Epidermal melanocyte (primary cell): ENCODE measurements at regions not wholly inside any gene's neighbourhood (a gene's known extent, or its start where the extent isn't known, plus 50 kb on each side); places are given as distances from the start of the nearest gene placed in this dataset.
"Not testable (repeated sequence)": the region's sequence is repeated elsewhere in the genome, so short reads cannot be mapped to it uniquely, and the experiment has no call there.

ENCODE experiments used
- DNase-seq: peaks from one replicate; pipeline ENCODE4 v3.0.0; 2011; ENCODE audit warnings: low spot score; ENCODE audit not compliant: insufficient read length

DNA sequence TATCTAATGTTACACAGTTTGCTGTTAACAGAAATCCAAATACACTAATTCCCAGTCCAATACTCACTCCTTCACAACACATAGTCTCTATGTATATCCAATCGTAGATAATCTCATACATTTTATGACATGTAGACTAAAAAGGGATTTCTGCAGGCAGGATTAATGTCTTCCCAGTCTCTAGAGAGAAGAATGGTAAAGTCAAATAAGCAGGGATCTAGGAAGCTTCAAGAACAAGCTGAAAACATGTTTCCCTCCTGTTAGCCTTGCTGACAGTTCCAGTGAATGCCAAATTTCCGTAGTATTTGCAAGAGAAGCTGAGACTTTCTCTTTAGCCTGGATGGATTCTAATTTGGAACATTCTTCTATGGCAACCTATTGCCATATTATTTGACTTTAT, 500.1 kb downstream of the IGSF11 start:
- DNase-seq, result no peak

DNA sequence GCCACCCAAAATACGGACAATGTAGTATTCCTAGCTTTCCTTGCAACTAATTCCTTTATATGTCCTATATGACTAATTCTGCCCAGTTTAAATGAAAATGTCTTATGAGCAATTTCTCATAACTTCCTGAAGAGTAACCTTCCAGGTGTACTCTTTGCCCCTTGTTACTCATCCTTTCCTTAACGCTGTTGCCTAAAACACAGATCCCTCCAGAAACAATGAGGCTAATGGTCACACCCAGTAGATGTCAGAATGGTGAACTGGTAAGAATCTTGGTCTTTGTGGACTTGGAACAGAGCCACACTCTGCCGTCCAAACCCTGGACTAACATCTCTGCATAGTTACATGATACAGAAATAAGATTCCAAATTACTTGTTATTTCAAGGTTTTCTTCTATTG, 497.9 kb downstream of the IGSF11 start:
- no peak for DNase-seq

DNA sequence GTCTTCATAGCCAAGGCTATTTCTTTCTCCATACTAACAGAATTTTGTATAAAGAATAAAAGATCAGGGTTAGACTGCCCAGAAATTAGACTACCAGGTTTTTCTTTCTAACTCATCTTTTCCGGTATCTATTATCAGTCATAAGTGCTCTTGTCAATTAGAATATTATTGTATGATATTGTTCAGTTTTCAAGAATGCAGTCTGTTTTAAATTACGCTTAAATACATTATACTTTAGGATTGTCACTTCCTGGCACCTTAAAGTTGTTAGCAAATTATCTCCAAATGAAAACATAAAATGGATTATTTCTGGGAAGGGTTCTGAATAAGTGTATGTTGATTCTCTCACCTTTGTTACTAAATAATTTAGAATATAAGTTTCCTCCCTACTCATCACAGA, 497.2 kb downstream of the IGSF11 start:
- DNase-seq, result no peak

DNA sequence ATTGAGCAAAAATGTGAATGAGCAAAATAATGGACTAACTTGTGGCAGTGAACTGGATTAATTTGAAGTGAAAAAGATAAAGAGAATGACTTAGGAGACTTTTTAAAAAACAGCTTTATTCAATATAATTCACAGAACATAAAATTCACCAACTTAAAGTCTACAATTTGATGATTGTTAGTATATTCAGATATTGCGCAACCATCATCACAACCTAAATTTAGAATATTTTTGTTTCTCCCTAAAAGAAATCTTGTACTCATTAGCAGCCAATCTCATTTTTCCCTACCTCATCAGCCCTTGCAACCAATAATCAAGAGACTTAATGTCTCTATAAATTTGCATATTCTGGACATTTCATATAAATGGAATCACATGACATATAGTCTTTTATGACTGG, 496.5 kb downstream of the IGSF11 start:
- no peak for DNase-seq

DNA sequence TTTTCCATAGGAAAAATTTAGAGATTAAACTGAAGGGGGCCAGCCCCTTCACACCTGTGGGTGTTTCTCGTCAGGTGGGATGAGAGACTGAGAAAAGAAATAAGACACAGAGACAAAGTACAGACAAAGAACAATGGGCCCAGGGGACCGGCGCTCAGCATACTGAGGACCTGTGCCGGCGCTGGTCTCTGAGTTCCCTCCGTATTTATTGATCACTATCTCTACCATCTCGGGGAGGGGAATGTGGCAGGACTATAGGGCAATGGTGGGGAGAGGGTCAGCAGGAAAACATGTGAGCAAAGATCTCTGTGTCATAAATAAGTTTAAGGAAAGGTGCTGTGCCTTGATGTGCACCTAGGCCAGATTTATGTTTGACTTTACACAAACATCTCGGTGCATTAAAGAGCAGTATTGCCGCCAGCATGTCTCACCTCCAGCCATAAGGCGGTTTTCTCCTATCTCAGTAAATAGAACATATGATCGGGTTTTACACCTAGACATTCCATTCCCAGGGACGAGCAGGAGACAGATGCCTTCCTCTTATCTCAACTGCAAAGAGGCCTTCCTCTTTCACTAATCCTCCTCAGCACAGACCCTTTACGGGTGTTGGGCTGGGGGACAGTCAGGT, 494.7 kb downstream of the IGSF11 start:
- not testable (repeated sequence) for DNase-seq

DNA sequence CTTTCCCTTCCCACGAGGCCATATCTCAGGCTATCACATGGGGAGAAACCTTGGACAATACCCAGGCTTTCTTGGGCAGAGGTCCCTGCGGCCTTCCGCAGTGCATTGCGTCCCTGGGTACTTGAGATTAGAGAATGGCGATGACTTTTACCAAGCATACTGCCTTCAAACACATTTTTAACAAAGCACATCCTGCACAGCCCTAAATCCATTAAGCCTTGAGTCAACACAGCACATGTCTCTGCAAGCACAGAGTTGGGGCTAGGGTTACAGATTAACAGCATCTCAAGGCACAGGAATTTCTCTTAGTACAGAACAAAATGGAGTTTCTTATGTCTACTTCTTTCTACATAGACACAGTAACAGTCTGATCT, 494.2 kb downstream of the IGSF11 start:
- DNase-seq, result not testable (repeated sequence)

DNA sequence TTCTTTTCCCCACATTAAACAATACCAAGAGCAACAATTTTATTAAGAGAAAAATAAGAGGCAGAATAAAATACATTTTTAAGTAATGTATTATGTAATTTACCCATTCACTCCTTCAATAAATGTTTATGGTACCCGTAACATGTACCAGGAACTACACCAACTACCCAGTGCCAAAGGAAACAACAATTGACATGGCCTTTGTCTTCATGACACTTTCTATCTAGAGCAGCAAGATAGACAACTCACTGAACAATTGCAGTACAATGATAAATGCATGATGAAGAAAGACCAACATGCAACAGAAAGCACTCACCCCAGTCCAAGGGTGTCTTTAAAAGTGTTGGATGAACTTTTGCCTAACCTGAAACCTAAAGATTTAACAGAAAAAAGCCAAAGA, 493.8 kb downstream of the IGSF11 start:
- DNase-seq, result no peak

DNA sequence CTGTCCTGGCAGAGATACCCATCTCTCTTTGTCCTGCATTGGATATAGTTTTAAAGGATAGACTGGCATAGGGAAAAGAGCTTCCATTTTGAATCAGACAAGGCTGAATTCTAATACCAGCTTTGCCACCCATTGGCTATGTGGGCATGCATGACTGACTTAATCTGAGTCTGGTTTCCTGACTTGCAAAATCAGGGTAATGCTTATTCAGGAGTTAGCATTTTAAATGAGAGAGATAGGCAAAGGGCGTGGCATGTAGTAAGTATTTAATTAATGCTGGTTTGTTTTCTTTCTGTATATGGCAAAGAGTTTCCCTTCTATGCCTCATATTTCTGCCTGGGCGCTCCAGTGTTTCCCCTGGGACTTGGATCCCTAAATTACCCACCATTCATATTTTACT, 492.9 kb downstream of the IGSF11 start:
- no peak for DNase-seq

DNA sequence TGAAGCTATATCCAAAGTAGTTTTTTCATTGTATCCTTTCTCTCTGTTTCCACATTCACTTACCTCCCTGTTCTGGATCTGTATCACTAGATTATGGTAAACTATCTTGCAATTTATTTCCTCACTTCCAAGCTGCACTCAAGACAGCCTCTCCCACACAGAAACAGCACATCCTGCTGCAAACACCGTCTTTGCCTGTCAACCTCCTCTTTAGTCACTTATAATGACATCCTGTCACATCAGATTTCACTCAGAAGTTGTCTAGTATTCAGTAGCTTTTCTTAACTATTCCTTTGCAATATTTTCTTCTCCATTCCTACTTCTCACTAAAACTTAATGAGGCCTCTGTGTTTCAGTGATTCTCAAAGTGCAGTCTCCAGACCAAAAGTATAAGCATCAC, 490.8 kb downstream of the IGSF11 start:
- no peak for DNase-seq

DNA sequence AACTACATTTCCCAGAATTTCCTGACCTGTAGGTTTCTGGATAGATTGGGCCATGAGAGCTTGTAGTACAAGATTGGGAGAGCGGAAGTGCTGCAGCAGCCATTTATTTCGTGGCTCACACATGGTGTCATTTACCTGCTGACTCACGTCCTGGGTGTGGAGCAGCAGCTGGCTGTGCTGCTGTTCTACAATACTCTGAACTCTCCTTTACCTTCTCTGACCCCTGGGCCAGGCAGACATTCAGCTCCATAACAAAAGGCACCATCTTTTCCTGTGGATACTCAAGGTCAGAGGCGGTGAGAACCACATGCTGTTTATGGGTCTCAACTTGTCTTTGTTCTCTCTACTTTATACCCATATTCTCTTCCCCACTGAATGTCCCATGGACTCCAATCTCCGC, 490.2 kb downstream of the IGSF11 start:
- DNase-seq, result no peak

DNA sequence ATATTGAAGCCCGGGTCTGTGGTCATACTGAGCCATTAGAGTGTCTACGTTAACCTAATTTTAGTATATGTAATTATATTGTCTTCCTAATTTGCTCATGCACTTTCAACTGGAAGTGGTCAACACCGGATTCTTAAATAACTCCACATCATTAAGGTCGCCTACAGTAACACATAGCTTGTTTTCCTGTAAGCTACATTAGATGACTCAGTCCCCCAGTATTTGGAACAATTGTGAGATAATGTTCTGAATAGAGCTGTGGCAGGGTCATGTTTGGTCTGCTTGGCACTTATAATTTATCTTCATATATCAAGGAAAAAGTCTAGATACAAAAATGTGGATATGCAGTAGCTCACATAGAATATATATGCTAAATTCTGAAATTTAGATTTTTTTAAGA, 486.2 kb downstream of the IGSF11 start:
- DNase-seq, result no peak

DNA sequence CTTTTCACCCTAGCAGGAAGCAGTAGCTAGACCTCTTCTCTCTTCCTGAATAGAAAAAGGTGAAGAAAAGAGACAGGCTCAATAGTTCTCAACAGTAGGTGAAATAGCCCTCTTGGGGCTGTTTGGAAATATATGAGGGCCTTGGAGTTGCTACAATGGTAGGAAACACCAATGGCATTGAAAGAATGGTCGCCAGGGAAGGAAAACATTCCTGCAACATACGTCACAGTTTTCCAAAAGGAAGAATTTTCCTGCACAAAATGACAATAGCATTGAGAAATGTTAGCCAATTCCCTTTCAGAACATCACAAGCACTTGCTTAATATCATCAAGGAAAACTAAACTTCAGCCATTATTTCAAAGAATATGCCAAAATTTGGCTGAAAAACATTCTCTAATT, 484.5 kb downstream of the IGSF11 start:
- DNase-seq, result no peak

DNA sequence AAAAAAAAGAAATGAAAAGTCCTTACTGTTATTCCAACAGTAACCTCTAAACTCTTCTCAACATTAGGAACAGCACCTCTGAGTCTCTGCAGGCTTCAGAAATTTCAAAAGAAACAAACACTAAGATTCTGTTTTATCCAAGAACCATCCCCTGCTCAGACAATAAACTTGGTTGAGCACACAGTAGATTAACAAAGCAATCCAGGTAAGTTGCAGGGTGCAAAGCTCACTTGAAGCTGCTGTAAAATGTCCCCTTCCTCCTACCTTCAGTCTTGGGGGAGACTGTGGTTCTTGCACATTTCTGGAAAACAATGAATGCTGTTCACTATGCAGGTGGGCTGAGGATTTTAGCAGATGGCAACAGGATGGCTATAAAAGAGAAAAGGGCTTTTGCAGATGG, 484.1 kb downstream of the IGSF11 start:
- DNase-seq, result no peak

DNA sequence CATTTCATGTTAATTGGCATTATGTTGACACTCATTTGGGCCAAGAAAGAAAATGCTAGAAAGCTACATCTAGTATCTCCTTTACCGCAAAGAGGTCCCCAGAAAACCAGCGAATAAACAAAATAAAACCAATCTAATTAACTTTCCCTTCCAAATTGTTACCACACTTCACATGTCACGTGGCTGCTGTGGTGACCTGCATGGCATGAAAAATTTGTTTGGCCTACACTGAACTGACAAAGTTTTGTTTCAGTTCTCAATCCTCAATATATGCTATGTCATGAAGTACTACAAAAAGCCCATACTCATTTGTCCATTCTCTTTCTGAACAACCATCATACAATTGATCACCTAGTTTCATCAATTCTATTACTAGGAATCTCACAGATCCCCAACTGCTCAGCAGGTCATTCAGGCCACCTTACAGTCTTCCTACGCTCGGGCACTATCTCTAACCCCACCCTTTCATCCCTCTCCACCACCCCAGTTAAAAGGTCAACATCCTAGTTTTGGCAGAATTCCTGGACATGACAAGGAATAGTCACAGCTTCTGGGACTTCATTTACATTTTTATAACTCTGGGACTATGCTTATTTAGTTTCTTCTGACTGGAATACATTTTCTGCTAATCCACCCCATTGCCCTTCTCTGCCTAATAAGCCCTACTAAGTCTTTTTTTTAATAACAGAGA, 480.4 kb downstream of the IGSF11 start:
- DNase-seq, result no peak

GRCh38 chr3:118556983-118557382, 477.7 kb downstream of the IGSF11 start:
- DNase-seq, result no peak

DNA sequence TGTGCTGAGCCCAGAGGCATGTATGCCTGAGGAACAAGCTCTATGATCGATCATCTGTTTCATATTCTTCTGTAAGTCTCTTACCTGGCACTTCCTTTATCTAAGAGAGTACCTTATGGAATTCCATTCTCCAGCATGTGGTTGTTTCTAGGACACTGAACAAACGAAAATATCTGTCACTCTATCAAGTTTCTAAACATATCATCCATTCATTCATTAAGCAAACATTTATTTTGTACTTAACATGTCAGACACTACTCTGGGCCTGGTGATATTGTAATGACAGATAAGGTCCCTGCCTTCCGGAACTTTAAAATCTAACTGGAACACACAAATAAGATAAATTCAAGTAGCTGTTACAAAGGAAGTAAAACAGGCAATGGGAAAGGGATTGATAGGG, 477.1 kb downstream of the IGSF11 start:
- DNase-seq, result no peak

DNA sequence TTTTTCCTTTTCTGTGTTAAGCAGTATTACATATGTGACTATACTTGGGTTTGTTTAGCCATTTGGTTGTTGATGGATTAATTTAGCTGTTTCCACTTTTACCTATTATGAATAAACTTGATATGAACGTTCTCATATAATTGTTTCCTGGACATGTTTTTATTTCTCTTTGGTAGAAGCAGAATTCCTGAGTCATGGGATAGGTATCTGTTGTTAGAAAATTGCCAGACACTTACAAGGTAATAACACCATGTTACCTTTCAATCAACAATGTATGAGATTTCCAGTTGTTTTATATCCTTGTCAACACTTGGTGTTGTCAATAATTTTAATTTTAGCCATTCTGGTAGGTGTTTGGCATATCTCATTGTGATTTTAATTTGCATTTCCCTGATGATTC, 475.4 kb downstream of the IGSF11 start:
- no peak for DNase-seq

DNA sequence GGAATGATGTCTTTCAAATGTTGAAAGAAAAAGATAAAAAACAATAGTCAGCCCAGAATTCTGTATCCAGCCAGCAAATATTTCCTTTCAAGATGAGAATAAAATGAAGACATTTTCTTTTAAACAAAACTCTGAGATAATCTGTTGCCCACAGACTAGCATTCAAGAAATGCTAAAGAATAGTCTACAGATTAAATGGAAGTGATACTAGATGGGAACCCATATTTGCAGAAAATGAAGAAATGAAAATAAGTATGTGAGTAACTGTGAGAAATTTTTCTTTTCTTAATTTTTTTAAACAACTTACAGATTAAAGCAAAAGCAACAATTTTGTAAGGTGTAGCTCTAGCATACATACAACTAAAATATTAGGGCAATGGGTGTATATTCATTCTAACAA, 469.8 kb downstream of the IGSF11 start:
- no peak for DNase-seq

- DNase-seq, result no peak
Observed at GRCh38 chr3:118573912-118574311, 460.7 kb downstream of the IGSF11 start.

GRCh38 chr3:118577055-118577777, 457.4 kb downstream of the IGSF11 start:
- DNase-seq, result no peak

GRCh38 chr3:118578559-118578958, 456.1 kb downstream of the IGSF11 start:
- no peak for DNase-seq

DNA sequence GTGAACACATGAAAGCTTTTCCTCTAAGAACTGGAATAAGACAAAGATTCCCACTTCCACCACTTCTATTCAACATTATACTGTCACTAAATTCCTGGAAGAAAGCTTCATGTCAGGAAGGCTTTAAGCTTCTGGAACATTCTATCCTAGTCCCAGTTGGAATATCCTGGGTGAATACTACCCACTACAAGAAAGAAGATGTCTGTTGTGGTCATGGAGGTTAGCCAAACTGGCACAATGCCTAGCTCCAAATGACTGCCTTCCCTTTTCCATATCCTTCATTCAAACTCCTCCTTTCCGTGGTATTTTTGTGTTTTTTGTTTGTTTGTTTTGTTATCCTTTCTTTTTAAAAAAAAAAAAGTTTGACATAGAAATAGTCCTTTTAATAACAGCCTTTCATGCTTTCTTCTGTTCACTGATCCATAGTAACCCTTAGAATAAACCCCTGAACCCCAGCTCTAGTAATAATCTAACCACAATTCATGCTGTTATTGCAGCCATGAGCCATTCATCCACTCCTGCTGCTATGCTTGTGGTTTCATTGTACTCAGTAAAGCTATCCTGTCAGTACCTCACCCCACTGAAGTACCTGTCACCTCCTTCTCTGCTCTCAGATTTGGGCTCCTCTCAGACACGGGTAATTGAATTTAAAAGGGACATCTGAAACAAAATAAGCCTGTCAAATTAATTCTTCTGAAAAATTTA, 447.5 kb downstream of the IGSF11 start:
- DNase-seq, result no peak
